T-helper 2 cell treated with Interferon-gamma antibody and Interleukin-4, amounts not matched to agents 5 μg/mL and 100 μg/mL, for 36 hours (primary cell): ENCODE measurements at regions not wholly inside any gene's neighbourhood (a gene's known extent, or its start where the extent isn't known, plus 50 kb on each side); places are given as distances from the start of the nearest gene placed in this dataset.

Experiments
- DNase-seq: peaks from one replicate; pipeline ENCODE4 v3.0.0; 2021; ENCODE audit warnings: low spot score
- H3K27ac Mint-ChIP-seq: one replicate; pipeline ENCODE4 v1.8.0; 2021; ENCODE audit warnings: mild to moderate bottlenecking, mixed read lengths
- H3K27me3 Mint-ChIP-seq: one replicate; pipeline ENCODE4 v1.8.0; 2021; ENCODE audit warnings: low read depth, mixed read lengths
- H3K36me3 Mint-ChIP-seq: one replicate; pipeline ENCODE4 v1.8.0; 2021; ENCODE audit warnings: low read depth, mixed read lengths
- H3K4me1 Mint-ChIP-seq: one replicate; pipeline ENCODE4 v1.8.0; 2021; ENCODE audit warnings: low read depth, mixed read lengths
- H3K4me3 Mint-ChIP-seq: one replicate; pipeline ENCODE4 v1.8.0; 2022; ENCODE audit warnings: mild to moderate bottlenecking, moderate library complexity, mixed read lengths
- H3K9me3 Mint-ChIP-seq: one replicate; pipeline ENCODE4 v1.8.0; 2021; ENCODE audit warnings: mixed read lengths

GRCh38 chr2:230657462-230657861 is 55.2 kb upstream of the CAB39 start:
- Mint-ChIP-seq H3K9me3 (no peaks in the 10 kb centered on the region), H3K27me3 (no peaks in the 10 kb centered on the region), H3K27ac (peak overlapping the region; percentile 99), H3K4me1 (peaks cover 69% of the 10 kb centered on the region), H3K4me3 (peak overlapping the region; percentile 97), H3K36me3 (peaks cover 32% of the 10 kb centered on the region)
- no peak for DNase-seq

GRCh38 chr2:230657906-230658305 is 54.7 kb upstream of the CAB39 start:
- no peak for DNase-seq
- no peaks in the 10 kb centered on the region for H3K27me3 Mint-ChIP-seq
- peaks cover 30% of the 10 kb centered on the region for H3K36me3 Mint-ChIP-seq
- H3K4me3 Mint-ChIP-seq: peak overlapping the region; percentile 97
- H3K27ac Mint-ChIP-seq: peak overlapping the region; percentile 99
- peaks cover 70% of the 10 kb centered on the region for H3K4me1 Mint-ChIP-seq
- H3K9me3 Mint-ChIP-seq: no peaks in the 10 kb centered on the region

GRCh38 chr2:230658577-230658876 is 54.1 kb upstream of the CAB39 start:
- peak overlapping the region; percentile 99 for H3K27ac Mint-ChIP-seq
- no peak for DNase-seq
- no peaks in the 10 kb centered on the region for H3K9me3 Mint-ChIP-seq
- H3K36me3 Mint-ChIP-seq: peaks cover 34% of the 10 kb centered on the region
- H3K4me1 Mint-ChIP-seq: peaks cover 75% of the 10 kb centered on the region
- peak overlapping the region; percentile 97 for H3K4me3 Mint-ChIP-seq
- H3K27me3 Mint-ChIP-seq: no peaks in the 10 kb centered on the region

- H3K27me3 Mint-ChIP-seq: no peaks in the 10 kb centered on the region
- no peaks in the 10 kb centered on the region for H3K9me3 Mint-ChIP-seq
- DNase-seq: peak; percentile 87
- peak overlapping the region; percentile 99 for H3K27ac Mint-ChIP-seq
- peak overlapping the region; percentile 97 for H3K4me3 Mint-ChIP-seq
- peaks cover 74% of the 10 kb centered on the region for H3K4me1 Mint-ChIP-seq
- H3K36me3 Mint-ChIP-seq: peaks cover 34% of the 10 kb centered on the region
Observed at GRCh38 chr2:230658877-230659652, 53.6 kb upstream of the CAB39 start.

GRCh38 chr2:230660294-230661060 is 52.2 kb upstream of the CAB39 start:
- Mint-ChIP-seq H3K27me3 (no peaks in the 10 kb centered on the region), H3K9me3 (no peaks in the 10 kb centered on the region), H3K36me3 (peaks cover 31% of the 10 kb centered on the region), H3K4me3 (peak overlapping the region; percentile 97), H3K4me1 (peaks cover 82% of the 10 kb centered on the region), H3K27ac (peak overlapping the region; percentile 99)
- peak; percentile 63 for DNase-seq

GRCh38 chr2:230661072-230661957 is 51.3 kb upstream of the CAB39 start:
- H3K36me3 Mint-ChIP-seq: peaks cover 24% of the 10 kb centered on the region
- peak overlapping the region; percentile 97 for H3K4me3 Mint-ChIP-seq
- peak; percentile 77 for DNase-seq
- H3K27me3 Mint-ChIP-seq: no peaks in the 10 kb centered on the region
- peaks cover 76% of the 10 kb centered on the region for H3K4me1 Mint-ChIP-seq
- H3K27ac Mint-ChIP-seq: peak overlapping the region; percentile 99
- H3K9me3 Mint-ChIP-seq: no peaks in the 10 kb centered on the region
